DMS79 treated with DMSO at 0.1 percent for 48 hours (cell line): ENCODE measurements at regions not wholly inside any gene's neighbourhood (a gene's known extent, or its start where the extent isn't known, plus 50 kb on each side); places are given as distances from the start of the nearest gene placed in this dataset.

Experiments used
- DNase-seq: peaks from one replicate; lab custom pipeline; 2025; lab: John Stamatoyannopoulos, UW

DNA sequence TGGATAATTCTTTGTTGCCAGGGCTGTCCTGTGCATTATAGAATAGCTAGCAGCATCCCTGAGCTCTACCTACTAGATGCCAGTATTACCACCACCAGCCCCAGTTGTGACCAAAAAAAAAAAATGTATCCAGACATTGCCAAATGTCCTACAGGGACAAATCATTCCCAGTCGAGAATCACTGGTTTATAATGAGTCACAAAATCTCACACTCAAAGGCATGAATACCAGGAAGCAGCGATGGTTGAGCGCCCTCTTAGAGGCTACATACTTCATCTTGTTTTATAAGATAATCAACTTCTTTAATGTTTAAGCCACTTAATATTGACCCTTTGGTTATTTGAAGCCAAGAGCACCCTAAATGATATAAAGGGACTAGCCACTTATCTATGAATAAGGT, 297.3 kb downstream of the DHX15 start:
- no peak for DNase-seq

DNA sequence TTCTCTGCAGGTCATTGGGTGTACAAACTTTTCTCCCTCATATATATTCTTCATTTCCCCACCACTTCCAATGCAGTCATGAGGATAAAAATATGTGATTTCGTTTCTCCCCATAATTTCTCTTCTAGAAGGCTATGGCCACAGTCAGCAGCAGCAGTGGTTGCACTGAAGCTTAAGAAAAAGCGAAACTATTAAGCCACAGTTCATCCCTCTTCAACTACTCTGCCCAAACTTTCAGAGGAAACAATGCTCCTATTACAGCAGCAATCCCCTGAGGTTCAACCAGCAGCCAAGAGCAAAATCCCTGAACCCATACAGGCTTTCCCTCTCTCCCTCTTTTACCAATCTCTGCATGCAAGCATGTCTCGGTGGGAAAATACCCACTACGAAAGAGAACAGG, 298.6 kb downstream of the DHX15 start:
- DNase-seq = no peak

GRCh38 chr4:24282446-24282845, 301.9 kb downstream of the DHX15 start:
- no peak for DNase-seq

- no peak for DNase-seq
These were observed 304.4 kb downstream of the DHX15 start for GRCh38 chr4:24279911-24280375.

- DNase-seq = no peak
These were observed 304.9 kb downstream of the DHX15 start for GRCh38 chr4:24279469-24279868.

DNA sequence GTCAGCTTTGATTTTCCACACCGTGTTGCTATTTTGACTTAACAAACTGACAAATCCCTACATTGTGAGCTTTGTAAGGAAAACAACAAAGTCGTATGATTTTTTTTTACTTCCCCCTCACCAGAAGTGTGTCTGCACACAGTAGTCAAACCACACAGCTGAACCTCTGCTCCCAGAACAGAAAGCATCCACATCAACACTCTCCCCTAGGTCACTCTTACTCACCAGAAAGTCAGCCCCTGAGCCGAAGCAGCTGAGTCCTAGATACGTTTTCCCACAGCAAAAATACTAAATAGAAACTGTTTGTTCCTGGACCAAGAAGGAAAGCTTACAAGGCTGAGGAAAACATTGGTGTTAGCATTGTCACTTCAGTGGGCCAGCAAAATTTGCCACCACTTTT, 305.7 kb downstream of the DHX15 start:
- DNase-seq = no peak

- no peak for DNase-seq
These were observed 309.9 kb downstream of the DHX15 start for GRCh38 chr4:24274381-24274941.

DNA sequence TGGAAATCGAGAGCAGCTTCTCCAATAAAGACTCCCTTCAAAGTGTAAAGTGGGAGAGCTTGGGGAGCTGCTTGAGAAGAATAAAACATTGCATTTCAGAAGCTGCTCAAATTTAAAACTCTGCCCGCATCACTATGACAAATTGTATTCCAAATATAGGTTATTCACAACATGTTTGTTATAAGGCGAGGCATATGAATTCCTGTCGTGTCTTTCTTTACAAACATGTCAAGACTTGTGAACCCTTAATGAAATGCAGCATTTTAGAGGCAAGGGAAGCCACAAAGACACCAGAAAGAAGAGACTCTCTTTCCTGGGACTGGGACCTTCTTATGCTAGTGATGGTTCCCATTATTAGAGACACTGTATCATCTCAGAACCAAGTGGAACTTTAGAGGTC, 311.2 kb downstream of the DHX15 start:
- DNase-seq = no peak

DNA sequence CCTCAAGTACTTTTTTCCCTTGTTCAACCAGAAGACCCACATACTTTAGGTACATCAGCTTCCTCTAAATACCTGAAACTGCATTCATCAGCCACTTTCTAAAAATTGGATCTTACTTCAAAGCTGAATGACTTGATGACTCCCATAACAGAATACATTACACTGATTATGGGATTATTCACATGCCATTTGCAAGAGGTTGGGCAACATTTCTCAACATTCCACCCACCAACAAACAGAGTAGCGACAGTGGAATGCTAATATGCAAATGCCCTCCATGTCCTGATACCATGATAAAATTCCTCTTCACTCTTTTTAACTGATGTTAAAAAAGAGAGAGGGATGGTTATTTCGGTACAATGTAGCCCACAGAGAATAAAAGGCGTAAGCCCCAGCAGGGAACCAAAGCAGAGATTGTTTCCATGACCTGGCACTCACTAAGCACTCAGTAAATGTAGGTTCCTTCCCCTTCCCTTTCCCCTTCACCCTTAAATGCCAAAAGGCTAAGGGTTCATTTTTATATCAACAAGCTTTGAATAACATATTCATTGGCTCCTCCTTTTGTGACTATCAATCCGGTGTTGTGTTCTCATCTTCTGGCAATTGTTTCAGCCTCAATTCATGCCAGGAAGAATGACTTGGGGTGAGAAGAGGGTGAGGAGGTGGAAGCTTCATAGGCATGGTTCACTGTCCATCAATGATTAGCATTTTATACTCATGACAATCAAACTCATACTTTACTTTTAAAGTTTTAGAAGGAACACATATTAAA, 317.2 kb downstream of the DHX15 start:
- no peak for DNase-seq

DNA sequence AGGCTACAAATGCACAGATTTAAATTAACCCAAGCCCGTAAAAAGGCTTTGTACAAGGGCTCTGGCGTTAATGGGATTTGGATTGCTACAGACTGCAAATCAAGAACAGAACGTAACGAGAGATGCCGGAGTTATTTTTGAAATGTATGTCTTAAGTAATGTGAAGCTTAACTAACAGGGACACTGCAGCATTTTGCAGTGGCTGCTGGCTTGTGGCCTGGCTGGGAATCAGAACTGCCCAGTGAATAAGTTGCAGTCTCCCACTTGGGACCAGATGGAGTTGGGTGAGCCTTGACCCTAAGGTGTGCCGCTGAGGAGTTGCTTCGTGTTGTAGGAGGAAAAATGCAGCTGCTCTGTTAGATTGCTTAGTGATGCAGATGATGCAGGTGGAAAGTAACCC, 318.4 kb downstream of the DHX15 start:
- DNase-seq = no peak

DNA sequence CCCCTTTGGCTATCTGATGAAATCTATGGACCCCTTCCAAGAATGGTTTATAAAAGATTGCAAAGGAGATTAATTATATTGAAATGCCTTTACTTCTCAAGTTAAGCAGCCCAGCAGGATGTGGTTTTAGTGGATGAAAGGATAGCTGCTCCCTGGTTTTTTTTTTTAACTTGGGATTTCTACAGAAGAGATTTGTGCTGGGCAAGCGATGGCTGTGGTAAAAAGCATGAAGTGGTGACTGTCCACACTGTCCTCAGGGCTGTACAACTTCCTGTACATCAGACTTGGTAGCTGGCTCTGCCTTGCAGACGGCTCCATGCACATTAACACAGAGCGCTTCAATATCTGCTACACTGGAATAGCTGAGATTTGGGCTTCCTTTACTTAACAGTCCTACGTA, 321.7 kb downstream of the DHX15 start:
- DNase-seq = no peak

GRCh38 chr4:24262084-24262483, 322.3 kb downstream of the DHX15 start:
- no peak for DNase-seq

DNA sequence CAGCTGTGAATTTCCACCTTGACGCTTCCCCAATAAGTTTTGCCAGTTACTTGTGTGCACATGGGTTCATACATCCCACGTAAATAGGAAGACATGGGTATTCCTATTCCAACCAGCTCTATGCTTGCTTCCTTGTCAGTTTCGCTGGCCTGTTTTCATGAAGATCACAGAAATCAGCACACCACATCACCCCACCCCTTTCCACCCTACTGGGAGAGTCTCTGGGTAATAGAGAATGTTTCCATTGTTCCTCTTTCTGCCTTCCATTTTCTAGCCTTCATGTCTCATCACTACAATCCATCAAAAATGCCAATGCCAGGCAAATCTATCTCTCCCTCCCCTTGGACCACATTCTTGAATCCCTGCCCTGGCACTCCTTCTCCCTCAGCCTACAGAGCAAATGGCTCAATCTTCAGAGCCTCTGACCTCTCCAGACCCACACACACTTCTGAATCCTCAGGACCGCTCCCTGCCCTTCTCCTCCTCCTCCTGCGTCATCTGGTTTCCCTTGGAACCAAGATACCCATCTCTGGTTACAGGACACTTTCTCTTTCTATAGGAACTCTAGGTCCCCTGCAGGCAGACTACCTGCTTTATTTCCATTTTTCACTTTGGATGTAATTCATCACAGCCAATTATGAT, 323.3 kb downstream of the DHX15 start:
- no peak for DNase-seq

DNA sequence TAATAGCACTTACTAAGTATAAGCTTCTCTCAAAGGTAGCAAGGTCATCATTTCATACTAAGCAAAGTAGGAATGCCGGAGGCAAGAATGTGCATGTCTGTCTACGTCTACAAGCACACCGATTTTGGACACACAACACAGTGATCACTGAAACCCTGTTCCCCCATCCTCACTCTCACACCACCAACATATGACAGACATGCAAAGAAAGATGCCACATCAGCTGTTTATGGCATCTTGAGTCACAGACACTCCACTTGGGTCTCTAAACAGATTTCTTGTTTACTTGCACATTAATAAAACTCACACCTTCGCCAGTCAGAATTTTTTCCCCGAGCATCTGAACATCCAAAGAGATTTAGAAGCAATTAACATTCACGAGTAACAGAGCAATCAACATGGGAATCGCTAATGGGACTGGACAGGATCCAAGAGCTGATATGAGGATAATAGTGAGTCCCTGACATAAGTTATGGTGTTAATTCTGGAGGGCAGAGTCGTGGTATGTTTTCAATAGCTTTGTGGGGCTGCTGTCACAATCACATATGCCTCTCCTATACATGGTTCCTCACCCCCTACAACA, 324.1 kb downstream of the DHX15 start:
- no peak for DNase-seq

DNA sequence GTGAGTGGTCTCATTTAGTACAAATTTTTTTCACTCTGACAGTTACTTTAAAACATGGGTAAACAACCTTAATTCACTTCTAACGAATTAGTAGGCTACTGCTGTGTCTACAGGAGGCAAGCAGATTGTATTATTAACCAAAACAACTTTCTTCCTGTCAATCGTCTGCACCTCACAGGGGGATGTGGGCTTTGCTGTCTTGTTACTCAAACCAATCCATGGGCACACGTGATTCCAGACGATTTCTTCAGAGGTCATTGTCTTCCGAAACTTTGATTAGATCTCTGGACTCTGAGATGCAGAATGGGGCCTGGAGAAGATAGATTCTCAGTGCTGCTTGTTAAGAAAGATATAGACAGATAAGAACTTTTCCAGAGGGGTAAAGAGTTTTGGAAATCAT, 327.8 kb downstream of the DHX15 start:
- no peak for DNase-seq

- no peak for DNase-seq
These were observed 328.3 kb downstream of the DHX15 start for GRCh38 chr4:24256066-24256465.

- DNase-seq = no peak
These were observed 332.2 kb downstream of the DHX15 start for GRCh38 chr4:24252121-24252520.

DNA sequence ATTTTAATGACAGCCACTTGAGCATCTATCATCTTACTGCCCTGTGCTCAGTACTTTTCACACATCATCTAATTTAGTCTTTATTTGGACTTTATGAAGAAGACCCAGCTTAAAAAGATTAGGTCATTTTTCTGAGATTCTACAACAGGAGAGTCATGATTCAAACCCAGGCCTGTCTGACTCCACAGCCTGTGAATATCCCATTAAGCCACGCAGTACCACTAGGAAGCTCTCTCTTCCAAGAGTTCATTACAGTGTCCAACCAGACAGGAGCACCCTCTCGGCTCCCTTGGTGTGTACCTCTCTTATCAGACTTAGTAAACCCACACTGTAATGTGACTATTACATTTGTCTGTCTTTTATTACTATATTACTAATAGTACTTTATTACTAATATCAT, 332.8 kb downstream of the DHX15 start:
- DNase-seq = no peak

DNA sequence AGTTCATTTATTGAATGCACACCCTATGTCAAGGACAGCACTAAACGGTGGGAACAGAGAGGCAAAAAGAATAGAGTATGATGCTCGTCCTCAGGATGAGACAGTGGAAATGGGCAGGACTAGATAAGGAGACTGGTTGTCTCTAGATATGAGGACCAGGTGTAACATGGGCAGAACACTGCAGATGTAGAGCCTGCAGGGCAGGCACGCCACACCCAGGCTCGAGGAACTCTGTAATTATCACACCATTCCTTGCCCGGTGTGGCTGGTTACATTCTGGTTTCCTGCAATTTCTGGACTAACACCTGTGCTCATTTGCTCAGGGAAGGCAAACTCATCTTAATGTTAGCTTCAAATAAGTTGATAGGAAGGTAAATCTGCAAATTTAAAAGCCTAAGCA, 334.4 kb downstream of the DHX15 start:
- DNase-seq = no peak

DNA sequence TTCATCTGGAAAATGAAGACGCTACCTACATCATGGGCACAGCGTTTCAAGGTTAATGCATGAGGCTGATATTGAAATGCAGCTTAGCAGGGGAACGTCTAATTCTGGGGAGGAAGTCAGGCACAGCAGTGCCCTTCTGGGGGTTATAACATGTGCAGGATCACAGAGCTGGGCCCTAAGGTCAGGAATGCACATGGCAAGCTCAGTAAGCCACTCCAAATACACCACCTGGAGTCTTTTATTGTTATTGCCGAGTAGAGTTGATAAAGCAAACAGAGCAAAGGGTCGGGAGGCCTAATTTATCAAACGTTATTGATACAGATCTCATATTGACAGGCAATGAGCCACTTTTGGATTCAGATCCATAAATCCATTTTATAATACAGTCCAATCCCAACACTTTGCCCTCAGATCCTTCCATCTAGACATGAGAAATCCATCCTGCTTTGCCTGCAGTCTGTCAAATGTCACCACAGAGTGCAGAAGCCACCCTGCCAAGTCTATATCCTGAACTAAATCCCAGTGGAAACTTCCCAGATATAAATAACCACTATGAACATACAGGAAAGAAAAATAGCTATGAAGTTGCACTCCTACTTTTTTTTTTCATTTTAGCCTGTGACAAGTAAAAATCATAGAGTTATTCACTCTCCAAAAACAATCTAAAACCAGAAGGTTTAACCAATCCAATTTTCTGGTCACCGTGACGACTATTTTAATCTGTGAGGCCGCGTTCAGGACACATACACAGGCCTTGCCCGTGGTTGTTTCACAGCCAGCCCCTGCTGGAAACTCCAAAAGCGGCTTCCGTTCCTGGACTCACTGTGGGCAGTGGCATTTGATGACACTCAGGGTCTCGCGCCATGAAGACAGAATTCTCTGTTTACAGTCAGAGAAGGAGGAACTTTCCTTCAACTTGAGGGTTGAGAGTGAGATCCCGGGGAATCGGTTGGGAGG, 335.4 kb downstream of the DHX15 start:
- DNase-seq = no peak

DNA sequence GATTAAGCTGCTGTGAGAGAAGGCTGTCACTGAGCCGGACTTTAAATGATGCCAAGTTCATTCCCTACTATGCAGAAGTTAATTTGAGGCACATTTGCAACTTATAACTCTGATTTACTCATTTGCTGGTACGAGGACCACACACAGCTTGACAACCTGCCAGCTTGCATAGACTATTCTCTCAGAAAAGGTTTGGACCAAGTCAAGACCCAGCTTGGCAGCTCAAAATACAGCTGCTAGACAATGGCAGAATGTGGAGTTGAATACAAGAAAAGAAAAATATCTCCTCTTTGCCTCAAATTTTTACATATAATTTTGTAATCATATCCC, 338.9 kb downstream of the DHX15 start:
- no peak for DNase-seq
